PFSK-1 (cell line): ENCODE measurements at regions not wholly inside any gene's neighbourhood (a gene's known extent, or its start where the extent isn't known, plus 50 kb on each side); places are given as distances from the start of the nearest gene placed in this dataset.

Experiments used
- FOXP2 ChIP-seq: optimal IDR thresholded peaks from 2 replicates; pipeline ENCODE3; 2011; ENCODE audit warnings: borderline replicate concordance, control low read depth, inconsistent platforms; ENCODE audit not compliant: insufficient read depth; ENCODE audit errors: extremely low read length, extremely low read depth
- POLR2AphosphoS5 ChIP-seq: IDR thresholded peaks from 2 replicates; pipeline ENCODE4 v1.6.1; 2012; ENCODE audit warnings: low read depth, mild to moderate bottlenecking, control low read depth, low read length, moderate library complexity
- REST ChIP-seq, 2 experiments: IDR thresholded peaks; 2 replicates each; pipeline versions ENCODE4 v1.6.1 to v1.8.0; 2011 to 2012; ENCODE audit warnings: low read depth in 2 of 2, low read length in 2 of 2, control low read depth in 1 of 2, inconsistent platforms in 1 of 2, mild to moderate bottlenecking in 1 of 2, moderate library complexity in 1 of 2; ENCODE audit not compliant: insufficient read depth in 1 of 2
- SIN3A ChIP-seq: IDR thresholded peaks from 2 replicates; pipeline ENCODE4 v1.6.1; 2012; ENCODE audit warnings: mild to moderate bottlenecking, low read length, moderate library complexity, borderline replicate concordance; ENCODE audit not compliant: insufficient read depth
- TAF1 ChIP-seq: IDR thresholded peaks from 2 replicates; pipeline ENCODE4 v1.6.1; 2012; ENCODE audit warnings: low read length, control low read depth, borderline replicate concordance; ENCODE audit not compliant: insufficient read depth

GRCh38 chr5:96483878-96484277 is 50.8 kb upstream of the PCSK1 start:
- TF ChIP-seq SIN3A (no peak), POLR2AphosphoS5 (no peak), FOXP2 (no peak), TAF1 (no peak), REST (IDR thresholded peaks at IDR 0.05; ENCODE audit: insufficient read depth in 1 of 2, low read depth in 2 of 2, low read length in 2 of 2) (peak; percentile 89 to 97)

- TF ChIP-seq FOXP2 = no peak
- no peak for TF ChIP-seq SIN3A
- TF ChIP-seq REST (IDR thresholded peaks at IDR 0.05; ENCODE audit: insufficient read depth in 1 of 2, low read depth in 2 of 2, low read length in 2 of 2) = no peak
- no peak for TF ChIP-seq POLR2AphosphoS5
- no peak for TF ChIP-seq TAF1
Observed at GRCh38 chr5:96487859-96488258, 54.8 kb upstream of the PCSK1 start.

- TF ChIP-seq POLR2AphosphoS5 (no peak), REST (IDR thresholded peaks at IDR 0.05; ENCODE audit: insufficient read depth in 1 of 2, low read depth in 2 of 2, low read length in 2 of 2) (no peak), SIN3A (no peak), FOXP2 (no peak), TAF1 (no peak)
Observed at GRCh38 chr5:96489532-96489931, 56.5 kb upstream of the PCSK1 start.

- TF ChIP-seq POLR2AphosphoS5 (no peak), SIN3A (no peak), FOXP2 (no peak), TAF1 (no peak), REST (IDR thresholded peaks at IDR 0.05; ENCODE audit: insufficient read depth in 1 of 2, low read depth in 2 of 2, low read length in 2 of 2) (no peak)
Observed at GRCh38 chr5:96492459-96493047, 59.5 kb upstream of the PCSK1 start.
